ENCODE measurements at regions not wholly inside any gene's neighbourhood (a gene's known extent, or its start where the extent isn't known, plus 50 kb on each side); places are given as distances from the start of the nearest gene placed in this dataset.
A peak's percentile ranks its signal among the peaks of the same experiment; 100 is the strongest.

DNA sequence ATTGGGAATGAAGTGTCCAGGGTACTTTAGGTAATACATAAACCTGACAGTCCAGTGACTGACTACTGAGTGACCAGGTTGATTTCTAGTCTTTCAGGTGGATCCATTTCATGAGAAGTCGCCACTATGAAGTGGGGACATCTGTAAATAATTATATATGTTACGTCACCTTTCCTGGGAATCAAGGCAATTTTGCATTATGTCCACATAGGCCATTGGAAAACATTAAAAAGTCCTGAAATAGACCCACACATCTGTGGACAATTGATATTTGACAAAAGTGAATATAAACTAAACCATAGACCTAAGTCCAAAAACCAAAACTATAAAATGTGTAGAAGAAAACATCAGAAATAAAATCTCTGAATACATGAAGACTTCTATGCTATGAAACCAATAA is 231.5 kb downstream of the C6orf118 start:
- DNase-seq: no peak

DNA sequence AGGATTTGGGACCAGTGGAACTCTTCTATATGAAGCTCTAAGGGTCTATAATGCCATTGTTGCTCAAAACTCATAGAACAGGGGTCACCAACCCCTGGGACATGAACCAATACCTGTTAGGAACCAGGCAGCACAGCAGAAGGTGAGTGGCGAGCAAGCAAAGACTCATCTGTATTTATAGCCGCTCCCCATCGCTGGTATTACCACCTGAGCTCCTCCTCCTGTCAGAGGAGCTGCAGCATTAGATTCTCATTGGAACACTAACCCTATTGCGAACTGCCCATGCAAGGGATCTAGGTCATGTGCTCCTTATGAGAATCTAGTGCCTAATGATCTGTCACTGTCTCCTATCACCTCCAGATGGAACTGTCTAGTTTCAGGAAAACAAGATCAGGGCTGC is 237.5 kb downstream of the C6orf118 start:
- DNase-seq: no peak

DNA sequence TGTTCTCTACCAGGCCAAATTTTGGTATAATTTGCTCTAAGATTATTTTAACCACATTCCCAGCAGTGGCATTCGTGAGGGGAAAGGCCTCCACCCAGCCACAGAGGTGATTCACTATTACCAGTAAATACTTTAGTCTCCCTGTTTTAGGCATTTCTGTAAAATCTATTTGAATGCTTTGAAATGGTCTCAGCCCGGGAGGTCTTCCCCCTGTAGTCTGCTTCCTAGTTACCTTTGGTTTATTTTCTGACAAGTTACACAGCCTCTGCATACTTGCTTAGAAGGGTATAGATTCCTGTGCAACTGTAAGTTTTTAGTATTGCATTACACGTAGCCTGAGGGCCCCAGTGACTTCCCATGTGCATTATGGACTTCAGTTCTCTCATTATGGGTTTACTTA is 248.7 kb downstream of the C6orf118 start:
- no peak for DNase-seq

DNA sequence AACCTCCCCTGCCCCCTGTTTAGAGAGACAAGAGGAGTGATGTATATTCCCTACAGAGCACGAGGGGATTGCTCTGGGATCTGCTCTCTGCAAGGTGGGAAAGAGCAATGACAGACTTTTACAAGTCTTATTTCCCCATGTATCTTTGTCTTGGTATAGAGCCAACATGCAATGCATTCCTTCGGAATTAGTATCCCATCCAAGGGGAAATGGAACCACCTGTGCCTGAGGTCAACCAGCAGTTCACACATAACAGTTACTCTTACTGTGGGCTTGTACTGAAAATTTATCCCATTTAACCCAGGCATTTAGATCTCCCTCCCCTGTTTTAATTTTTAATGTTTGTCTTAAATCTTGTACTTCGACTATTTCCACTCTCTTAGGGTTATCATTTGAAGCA is 250.4 kb downstream of the C6orf118 start:
- no peak for DNase-seq

DNA sequence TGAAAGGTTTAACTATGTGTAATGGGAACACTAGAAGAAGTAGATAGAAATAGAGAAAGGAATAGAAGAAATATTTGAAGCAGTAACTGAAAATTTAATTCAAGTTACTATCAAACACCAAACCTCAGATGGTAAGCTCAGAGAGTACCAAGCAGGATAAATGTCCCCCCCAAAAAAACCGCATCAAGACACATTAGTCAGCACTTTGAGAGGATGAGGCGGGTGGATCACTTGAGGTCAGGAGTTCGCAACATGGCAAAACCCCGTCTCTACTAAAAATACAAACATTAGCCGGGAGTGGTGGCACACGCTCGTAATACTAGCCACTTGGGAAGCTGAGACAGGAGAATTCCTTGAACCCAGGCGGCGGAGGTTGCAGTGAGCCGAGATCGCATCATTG is 253.1 kb downstream of the C6orf118 start:
- DNase-seq: no peak

DNA sequence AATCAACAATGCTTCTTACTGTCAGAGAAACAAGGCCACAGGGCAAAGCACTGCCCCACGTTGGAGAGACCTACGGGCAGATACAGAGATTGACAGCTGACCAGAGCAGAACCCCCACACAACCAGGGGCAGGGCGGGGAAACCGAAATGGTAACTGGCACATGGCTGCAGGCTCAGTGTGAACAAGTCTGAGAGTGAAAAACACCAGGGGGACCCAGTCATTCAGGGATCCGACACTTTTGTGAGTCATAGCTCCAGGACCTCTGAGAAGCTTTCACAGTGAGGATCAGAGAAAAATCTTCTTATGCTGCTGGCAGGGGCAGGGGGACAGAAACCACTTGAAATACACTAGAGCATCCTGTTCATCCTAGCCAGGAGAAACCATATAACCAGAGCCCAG is 254.2 kb downstream of the C6orf118 start:
- no peak for DNase-seq

DNA sequence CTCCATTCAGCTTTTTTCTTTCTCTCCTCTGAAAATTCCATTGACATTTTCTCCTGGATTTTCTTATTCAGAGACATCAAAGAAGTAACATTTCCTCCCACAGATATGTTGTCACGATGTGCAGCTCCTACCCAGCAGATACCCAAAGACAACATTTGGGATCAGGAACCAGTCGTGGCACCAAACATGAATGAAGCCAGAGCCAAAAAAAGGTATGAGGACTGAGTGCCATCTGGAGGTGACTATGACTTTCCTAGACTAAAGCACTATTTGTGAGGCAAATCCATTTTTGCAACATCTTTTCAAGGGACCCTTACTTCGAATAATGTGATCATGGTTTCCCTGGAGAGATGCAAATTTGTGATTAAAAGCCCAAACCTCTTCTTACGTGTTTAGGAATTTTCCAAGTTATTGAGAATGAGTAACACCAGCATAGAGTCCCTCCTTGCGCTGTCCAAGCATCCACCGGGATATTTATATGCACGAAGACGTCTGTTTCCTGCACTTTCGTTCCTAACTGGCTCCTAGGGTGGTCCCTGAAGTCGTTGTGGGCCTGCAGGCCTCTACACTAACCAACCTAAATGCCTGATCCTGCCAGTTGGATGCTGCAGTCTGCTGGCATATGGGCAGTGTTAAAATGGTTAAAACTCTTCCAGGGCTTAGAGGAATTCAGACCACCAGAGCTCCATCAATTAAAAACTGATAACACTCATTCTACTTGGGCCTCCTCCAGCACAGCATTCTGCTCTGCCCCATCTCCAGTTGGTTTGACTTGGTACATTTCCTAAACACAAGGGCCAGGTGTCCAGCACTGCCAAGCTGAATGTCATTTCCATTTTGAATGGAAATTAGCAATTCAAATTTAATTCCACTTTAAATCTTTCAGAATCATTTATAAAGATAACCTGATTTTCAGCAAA is 256.6 kb downstream of the C6orf118 start:
- DNase-seq: no peak

DNA sequence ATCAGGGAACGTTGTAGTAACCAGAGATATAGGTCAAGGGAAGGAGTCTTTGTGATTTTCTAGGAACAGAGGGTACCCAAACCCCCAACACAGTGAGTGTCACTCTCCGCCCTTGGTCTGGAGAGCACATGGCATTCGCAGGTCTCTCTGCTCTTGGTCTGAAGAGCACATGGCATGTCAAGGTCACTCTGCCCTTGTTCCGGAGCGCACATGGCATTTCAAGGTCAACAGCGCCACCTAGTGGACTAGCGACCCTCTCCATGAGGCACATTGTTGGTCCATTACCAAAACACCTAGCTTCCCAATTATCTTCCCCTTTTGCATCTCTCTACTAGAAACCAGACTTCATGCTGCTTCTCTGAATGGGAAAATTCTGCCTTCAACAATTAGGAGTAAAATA is 260.0 kb downstream of the C6orf118 start:
- peak; percentile 60 for DNase-seq

DNA sequence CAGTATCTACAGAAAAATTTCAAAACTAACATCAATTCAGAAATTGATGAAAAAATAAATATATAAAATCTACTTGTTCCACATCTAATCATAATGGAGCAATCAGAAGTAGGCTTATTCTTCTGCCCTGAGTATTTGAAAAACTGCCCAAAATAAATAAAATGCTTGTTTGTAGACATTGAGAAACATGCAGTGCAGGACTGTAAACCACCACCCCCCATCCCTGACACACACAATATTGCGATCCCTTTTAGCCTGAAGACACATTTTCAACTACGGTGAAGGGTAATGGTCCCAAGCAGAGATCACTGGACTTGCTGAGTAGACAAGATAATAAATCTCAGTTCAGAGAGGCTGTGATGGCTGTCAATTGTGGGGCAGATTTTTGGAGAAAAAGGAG is 261.5 kb downstream of the C6orf118 start:
- no peak for DNase-seq

DNA sequence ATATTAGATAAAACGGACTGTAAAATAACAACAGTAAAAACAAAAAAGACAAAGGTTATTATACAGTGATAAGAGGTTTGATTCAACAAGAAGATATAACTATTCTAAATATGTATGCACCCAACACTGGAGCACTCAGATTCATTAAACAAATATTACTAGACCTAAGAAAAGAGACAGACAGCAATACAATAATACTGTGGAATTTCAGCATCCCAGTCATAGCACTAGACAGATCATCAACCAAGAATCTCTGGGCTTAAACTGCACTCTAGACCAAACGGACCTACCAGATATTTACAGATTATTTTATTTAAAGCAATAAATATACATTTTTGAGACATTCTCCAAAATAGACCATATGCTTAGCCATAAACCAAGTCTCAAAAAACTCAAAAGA is 263.8 kb downstream of the C6orf118 start:
- DNase-seq: no peak

DNA sequence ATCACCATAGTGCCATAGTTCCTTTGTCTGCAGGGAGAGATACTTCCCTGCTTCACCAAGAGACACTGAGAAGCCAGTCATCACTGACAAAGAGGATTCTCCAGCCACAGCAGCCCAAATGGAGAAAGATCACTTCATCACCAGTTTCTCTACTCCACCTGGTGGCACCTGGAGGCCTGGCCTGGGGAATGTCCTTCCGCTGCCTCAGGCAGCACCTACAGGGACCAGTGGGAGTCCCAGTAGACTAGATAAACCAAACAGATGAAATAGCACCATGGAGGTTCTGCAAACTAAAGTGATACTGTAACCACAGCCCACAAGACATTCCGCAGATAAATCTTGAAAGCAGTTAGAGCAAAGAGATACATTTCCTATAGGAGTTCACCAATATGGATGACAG is 266.5 kb downstream of the C6orf118 start:
- DNase-seq: no peak

DNA sequence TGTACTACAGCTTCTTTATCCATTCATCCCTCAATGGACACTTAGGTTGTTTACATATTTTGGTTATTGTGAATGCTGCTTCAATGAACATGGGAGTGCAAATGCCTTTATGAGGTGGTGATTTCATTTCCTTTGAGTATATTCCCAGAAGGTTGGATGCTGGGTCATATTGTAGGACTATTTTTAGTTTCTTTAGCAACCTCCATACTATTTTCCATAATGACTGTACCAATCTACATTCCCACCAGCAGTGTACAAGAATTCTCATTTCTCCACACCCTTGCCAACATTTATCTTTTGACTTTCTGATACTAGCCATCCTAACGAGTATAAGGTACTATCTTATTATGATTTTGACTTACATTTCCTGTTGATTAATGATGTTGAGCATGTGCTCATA is 269.0 kb downstream of the C6orf118 start:
- DNase-seq: no peak

DNA sequence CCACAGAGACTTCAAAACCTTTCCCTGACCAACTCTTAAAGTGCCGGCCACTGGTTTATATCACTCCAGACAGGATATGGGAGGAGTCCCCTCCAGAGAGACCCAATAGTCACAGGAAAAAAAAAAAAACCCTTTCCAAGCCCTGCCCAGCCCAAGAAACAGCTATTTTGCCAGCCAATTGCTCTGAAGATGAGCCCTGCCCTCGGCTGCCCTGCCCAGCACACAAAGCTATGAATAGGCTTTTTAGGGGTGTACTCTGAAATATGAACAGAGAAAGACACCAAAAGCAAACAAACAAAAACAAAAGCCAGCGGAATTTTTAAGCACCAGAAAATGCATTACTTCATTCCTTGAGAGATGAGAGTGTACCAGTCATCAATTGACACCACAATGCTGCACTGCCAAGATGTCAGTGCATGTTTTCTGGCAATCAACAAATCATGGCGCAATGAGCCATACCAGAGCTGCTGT is 275.1 kb downstream of the C6orf118 start:
- no peak for DNase-seq

DNA sequence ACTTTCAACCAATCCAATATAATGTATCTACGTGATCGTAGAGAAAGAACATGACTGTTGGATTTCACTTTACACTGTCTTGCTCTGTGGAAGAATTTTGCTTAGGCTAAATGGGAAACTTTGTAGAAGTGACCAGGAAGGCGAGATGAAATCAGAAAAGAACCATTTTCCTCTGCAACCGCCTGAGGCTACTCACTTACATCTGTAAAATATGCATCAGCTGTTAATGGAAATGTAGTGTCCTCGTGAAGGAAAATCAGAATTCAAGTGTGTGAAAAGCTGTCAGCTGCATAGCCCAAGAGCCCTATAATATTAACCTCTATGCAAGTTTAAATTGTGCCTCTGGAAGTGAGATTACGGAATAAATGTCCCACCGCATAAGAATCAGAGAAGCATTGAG is 277.9 kb downstream of the C6orf118 start:
- DNase-seq: no peak

DNA sequence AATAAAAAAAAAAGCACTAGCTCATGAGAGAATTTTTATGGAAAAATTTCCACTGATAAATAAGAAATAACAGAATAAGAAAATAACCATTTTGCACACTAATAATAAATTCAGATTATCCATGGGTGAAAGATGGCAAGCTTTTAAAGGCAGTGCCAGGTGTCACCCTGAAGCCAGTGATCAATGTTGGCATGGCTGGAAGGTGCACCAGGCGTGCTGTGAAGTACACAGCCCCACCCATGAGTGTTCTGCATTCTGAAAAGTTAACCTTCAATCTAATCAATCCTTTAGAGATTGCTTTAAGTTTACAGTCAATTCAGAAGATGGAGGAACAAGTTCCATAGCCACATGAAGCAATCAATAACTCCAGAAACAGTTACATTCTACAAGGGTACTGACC is 284.4 kb downstream of the C6orf118 start:
- no peak for DNase-seq

DNA sequence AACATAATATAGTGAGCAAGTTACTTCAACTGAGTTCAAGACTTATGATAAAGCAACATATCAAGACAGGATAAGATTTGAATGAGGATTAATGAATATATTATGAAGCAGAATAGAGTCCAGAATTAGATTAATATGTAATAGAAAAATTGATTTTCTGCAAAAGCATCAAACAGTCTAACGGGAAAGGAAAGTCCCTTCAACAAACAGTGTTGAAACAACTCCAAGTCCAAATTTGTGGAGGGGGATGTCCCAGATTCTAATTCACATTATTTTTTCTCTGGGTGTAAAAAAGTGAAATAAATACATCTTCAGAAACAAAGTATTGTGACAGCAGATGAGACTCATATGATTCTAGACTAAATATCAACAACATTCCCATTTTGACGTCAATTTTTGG is 289.7 kb downstream of the C6orf118 start:
- DNase-seq: no peak

DNA sequence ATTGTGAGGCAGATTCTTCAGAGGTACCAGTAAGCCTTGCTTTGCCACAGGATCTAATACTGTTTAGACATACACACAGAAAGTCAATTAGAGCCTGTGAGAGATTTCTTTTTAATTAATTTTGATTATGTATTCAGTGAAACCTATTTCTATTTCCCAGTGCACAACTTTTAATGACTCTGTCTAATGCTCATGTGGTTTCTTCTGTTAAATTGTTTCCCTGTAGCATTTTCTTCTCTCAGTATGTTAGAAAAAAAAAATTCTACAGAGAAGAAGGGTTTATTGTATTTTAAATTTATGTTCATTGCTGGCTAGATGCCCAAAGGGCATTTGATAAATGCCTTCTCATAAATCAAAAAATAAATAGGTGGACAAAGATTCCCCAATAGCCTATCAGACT is 293.7 kb downstream of the C6orf118 start:
- DNase-seq: no peak

DNA sequence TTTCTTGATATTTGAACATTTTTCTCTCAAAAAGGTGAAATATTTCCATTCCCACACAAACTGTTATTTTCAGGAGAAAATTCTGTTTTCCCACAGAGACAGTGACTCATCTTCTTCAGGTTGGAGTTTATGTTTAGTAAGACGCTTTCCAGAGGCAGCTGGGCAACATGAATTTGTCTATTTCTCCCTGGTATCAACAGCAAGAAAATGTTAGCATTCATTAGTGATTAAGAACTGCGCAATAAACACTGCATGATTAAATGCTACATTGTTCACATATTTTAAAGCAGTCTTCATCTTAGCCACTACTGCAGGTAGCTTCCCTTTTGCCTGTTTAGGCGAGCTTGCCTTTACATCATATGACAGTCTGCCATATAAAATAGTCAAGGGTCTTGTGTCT is 295.7 kb downstream of the C6orf118 start:
- DNase-seq: no peak

DNA sequence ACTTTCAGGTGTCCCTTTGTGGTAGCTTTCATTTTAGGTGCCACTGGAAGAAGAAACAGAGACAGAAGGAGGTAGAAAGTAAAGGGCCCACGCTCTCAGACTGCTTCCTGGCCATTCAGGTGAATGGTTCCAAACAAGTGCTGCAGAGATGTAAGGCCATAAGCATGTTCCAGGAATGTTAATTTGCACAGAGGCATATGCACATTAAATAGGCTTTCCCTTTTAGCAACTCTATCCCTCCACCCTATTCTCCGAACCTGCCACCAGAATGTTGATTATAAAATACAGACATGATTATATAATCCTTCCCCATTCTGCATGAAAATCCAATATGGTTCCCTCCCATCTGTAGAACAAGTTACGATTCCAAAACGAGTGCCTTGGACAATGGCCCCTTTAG is 297.2 kb downstream of the C6orf118 start:
- no peak for DNase-seq

DNA sequence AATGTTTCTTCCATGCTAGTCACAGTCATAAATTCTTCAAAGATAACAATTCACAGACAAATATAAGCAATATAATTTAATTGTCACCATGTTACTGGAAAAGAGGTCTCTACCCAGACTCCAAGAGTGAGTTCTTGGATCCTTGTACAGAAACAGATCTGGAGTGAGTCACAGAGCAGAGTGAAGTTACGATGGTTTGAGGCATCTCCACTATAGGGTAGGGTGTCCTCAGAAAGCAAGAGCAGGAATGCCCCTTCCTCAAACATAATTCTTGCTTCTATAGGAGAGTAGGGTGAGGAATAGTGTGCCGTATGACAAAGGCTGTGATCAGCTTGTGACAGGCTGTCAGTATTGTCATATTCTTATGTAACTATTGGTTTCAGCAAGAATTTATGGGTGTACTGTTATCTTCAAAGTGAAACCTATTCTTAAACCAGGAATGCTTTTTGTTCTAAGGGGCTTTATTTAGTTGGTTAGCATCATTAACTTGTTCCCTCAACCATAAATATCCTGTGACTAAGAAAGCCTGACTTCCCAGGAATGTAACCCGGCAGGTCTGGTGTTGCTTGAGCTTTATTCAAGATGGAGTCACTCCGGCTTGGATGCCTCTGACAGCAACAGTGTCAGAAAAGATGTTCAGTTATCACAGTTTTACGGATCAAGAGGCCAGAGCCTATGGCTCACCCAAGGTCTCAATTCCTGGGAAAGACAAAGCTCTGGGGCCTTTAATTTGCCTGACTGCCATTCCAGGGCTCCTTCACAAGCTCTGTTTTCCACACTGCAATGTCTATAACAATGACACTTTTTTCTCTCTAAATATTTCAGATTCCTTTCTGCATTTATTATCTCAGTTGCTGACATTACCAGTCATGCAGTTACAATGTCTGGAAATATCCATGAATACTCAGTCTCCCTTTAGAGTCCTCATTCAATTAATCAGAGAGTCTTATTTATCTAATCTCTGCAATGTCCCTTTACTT is 298.6 kb downstream of the C6orf118 start:
- DNase-seq: no peak

DNA sequence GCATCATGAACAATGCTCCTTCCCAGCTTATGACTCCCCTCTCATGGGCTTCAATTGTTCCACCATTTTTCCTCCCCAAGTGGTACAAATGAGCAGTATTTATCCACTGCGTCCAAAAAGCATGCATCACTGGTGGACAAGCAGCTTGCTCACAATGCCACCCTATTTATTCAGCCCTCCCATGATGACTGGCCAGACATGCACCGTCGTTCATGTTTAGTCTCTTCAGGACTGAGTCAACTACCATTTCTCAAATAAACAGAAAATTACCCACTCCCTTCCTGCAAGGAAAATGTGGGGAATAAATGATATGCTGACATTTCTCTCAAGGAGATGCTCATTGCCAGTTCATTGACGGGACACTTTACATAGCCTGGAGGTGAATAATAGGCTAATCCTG is 300.4 kb downstream of the C6orf118 start:
- DNase-seq: no peak

DNA sequence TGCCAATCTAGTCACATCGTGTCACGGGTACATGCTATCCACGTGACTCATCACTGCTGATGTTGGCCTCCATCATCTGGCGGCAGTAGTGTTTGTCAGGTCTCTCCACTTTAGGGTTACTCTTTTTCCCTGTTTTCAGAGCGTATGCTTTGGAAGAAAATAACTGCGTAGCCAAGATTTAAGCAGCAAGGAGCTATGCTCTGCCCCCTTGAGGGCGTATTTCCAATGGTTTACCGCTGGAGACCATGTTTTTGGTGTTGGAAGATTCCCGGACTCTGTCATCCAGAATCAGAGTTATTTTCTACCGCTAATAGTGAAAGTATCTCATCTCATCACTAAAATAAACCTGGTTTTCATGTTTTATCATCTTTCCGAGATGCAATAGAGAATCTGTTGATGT is 306.5 kb downstream of the C6orf118 start:
- no peak for DNase-seq

DNA sequence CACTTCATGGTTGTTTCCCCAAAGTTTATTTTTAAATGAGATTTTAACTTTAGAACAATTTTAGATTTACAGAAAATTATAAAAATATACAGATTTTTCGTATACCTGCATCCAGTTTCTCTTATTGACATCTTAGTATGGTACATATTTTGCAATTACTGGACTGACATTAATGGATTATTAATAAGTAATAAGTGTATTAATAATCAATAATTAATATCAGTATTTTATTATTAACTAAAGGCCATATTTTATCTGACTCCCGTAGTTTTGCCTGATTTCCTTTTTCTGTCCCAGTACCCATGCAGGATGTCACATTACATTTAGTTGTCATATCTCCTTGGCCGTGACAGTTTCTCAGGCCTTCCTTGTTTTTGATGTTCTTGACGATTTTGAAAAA is 307.0 kb downstream of the C6orf118 start:
- DNase-seq: no peak

All from hematopoietic multipotent progenitor cell treated with erythropoietin and hydrocortisone succinate and interleukin-3 and kit ligand, for 8 days (in vitro differentiated cells).